ENCODE measurements at regions not wholly inside any gene's neighbourhood (a gene's known extent, or its start where the extent isn't known, plus 50 kb on each side); places are given as distances from the start of the nearest gene placed in this dataset.

DNA sequence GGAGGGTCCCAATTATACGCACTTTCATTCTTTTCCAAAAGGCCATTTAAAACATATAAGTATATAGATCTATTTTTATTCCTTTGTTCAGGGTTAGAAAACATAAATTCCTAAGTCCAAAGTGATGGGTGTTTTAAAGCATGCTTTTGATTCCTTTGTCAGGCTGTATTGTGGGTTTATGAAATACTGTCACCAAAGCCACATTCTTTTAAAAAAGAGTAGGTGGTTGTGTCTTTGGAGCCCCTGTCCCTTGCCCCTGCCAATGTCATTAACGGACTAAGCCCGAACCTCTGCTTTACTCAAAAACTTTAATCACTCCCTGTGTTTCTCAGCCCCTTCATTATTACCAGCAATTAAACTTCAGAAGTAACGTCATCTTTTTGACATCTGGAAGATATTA lies 104.9 kb upstream of the APCDD1 start:
- TF ChIP-seq, protein P1, sequence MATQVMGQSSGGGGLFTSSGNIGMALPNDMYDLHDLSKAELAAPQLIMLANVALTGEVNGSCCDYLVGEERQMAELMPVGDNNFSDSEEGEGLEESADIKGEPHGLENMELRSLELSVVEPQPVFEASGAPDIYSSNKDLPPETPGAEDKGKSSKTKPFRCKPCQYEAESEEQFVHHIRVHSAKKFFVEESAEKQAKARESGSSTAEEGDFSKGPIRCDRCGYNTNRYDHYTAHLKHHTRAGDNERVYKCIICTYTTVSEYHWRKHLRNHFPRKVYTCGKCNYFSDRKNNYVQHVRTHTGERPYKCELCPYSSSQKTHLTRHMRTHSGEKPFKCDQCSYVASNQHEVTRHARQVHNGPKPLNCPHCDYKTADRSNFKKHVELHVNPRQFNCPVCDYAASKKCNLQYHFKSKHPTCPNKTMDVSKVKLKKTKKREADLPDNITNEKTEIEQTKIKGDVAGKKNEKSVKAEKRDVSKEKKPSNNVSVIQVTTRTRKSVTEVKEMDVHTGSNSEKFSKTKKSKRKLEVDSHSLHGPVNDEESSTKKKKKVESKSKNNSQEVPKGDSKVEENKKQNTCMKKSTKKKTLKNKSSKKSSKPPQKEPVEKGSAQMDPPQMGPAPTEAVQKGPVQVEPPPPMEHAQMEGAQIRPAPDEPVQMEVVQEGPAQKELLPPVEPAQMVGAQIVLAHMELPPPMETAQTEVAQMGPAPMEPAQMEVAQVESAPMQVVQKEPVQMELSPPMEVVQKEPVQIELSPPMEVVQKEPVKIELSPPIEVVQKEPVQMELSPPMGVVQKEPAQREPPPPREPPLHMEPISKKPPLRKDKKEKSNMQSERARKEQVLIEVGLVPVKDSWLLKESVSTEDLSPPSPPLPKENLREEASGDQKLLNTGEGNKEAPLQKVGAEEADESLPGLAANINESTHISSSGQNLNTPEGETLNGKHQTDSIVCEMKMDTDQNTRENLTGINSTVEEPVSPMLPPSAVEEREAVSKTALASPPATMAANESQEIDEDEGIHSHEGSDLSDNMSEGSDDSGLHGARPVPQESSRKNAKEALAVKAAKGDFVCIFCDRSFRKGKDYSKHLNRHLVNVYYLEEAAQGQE (IDR thresholded peaks at IDR 0.05; ENCODE audit: low read depth), result no peak
- TF ChIP-seq, protein P2, sequence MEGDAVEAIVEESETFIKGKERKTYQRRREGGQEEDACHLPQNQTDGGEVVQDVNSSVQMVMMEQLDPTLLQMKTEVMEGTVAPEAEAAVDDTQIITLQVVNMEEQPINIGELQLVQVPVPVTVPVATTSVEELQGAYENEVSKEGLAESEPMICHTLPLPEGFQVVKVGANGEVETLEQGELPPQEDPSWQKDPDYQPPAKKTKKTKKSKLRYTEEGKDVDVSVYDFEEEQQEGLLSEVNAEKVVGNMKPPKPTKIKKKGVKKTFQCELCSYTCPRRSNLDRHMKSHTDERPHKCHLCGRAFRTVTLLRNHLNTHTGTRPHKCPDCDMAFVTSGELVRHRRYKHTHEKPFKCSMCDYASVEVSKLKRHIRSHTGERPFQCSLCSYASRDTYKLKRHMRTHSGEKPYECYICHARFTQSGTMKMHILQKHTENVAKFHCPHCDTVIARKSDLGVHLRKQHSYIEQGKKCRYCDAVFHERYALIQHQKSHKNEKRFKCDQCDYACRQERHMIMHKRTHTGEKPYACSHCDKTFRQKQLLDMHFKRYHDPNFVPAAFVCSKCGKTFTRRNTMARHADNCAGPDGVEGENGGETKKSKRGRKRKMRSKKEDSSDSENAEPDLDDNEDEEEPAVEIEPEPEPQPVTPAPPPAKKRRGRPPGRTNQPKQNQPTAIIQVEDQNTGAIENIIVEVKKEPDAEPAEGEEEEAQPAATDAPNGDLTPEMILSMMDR (IDR thresholded peaks at IDR 0.05 in 2 of 3, conservative IDR thresholded peaks at IDR 0.05 in 1 of 3; ENCODE audit: borderline replicate concordance in 1 of 3, insufficient read depth in 1 of 3, low read depth in 2 of 3, low read length in 2 of 3), result no peak
- TF ChIP-seq CBX3 (IDR thresholded peaks at IDR 0.05; ENCODE audit: low read depth) (no peak), CEBPB (IDR thresholded peaks at IDR 0.05; ENCODE audit: low read depth) (no peak)

Data from HCT116 (cell line).